WTC11 (cell line): ENCODE measurements at regions not wholly inside any gene's neighbourhood (a gene's known extent, or its start where the extent isn't known, plus 50 kb on each side); places are given as distances from the start of the nearest gene placed in this dataset.

Experiments used
- ATAC-seq: fragments of 200-7000 bp; cut with Tn5 transposase; 2 replicates; pipeline ENCODE4 v1.10.0; 2021; ENCODE audit warnings: mild to moderate bottlenecking, moderate library complexity
- CTCF ChIA-PET: fragments of 300-600 bp; sonication (Branson Sonifier 250); formaldehyde crosslinking; loops from one replicate; lab custom pipeline; 2021; ENCODE audit warnings: antibody characterized with exemption; lab: Charles Lee
- POLR2A ChIA-PET: fragments of 350-600 bp; sonication (Branson Sonifier 250); formaldehyde crosslinking; loops from one replicate; lab custom pipeline; 2021; ENCODE audit warnings: antibody characterized with exemption; lab: Charles Lee
- DNase-seq: peaks from one replicate; pipeline ENCODE4 v3.0.0; 2021; ENCODE audit warnings: low spot score
- H3K27ac Mint-ChIP-seq: 2 replicates; pipeline ENCODE4 v1.8.0; 2021; ENCODE audit warnings: mixed read lengths
- H3K27me3 Mint-ChIP-seq: 2 replicates; pipeline ENCODE4 v1.8.0; 2021; ENCODE audit warnings: low read depth, mild to moderate bottlenecking, moderate library complexity, mixed read lengths
- H3K36me3 Mint-ChIP-seq: 2 replicates; pipeline ENCODE4 v1.8.0; 2021; ENCODE audit warnings: mixed read lengths
- H3K4me1 Mint-ChIP-seq: 2 replicates; pipeline ENCODE4 v1.8.0; 2022; ENCODE audit warnings: mixed read lengths
- H3K4me3 Mint-ChIP-seq: 2 replicates; pipeline ENCODE4 v1.8.0; 2021; ENCODE audit warnings: mild to moderate bottlenecking, moderate library complexity, mixed read lengths
- H3K9me3 Mint-ChIP-seq: 2 replicates; pipeline ENCODE4 v1.8.0; 2021; ENCODE audit warnings: mixed read lengths
- ATF6 ChIP-seq: sonication (generic); formaldehyde crosslinking; IDR thresholded peaks from 2 replicates; pipeline ENCODE4 v1.8.1; 2023; ENCODE audit warnings: mild to moderate bottlenecking, missing genetic modification reagents
- E2F1 ChIP-seq: sonication (generic); formaldehyde crosslinking; IDR thresholded peaks from 2 replicates; pipeline ENCODE4 v1.8.0; 2022; ENCODE audit warnings: mild to moderate bottlenecking, missing genetic modification reagents
- E2F4 ChIP-seq: sonication (generic); formaldehyde crosslinking; IDR thresholded peaks from 2 replicates; pipeline ENCODE4 v1.8.1; 2022; ENCODE audit warnings: low read depth, mild to moderate bottlenecking, moderate library complexity, missing genetic modification reagents, borderline replicate concordance
- ELF4 ChIP-seq: sonication (generic); formaldehyde crosslinking; IDR thresholded peaks from 2 replicates; pipeline ENCODE4 v1.8.1; 2022; ENCODE audit warnings: low read depth, mild to moderate bottlenecking, moderate library complexity, missing genetic modification reagents
- ERG ChIP-seq: fragments of 250-450 bp; sonication (Bioruptor Pico); IDR thresholded peaks from 2 replicates; pipeline ENCODE4 v1.8.0; 2021; ENCODE audit warnings: mild to moderate bottlenecking
- ESRRA ChIP-seq: sonication (generic); formaldehyde crosslinking; IDR thresholded peaks from 2 replicates; pipeline ENCODE4 v1.8.1; 2022; ENCODE audit warnings: mild to moderate bottlenecking, missing genetic modification reagents, borderline replicate concordance
- GRHL2 ChIP-seq: fragments of 250-450 bp; sonication (Bioruptor Pico); IDR thresholded peaks from 2 replicates; pipeline ENCODE4 v1.8.0; 2022; ENCODE audit warnings: mild to moderate bottlenecking, moderate library complexity; ENCODE audit not compliant: insufficient replicate concordance, severe bottlenecking
- IRF2 ChIP-seq: sonication (generic); formaldehyde crosslinking; IDR thresholded peaks from 2 replicates; pipeline ENCODE4 v1.8.0; 2022; ENCODE audit warnings: low read depth, missing genetic modification reagents, borderline replicate concordance
- KAT7 ChIP-seq: sonication (generic); formaldehyde crosslinking; IDR thresholded peaks from 2 replicates; pipeline ENCODE4 v1.8.1; 2023; ENCODE audit warnings: missing genetic modification reagents, mild to moderate bottlenecking, borderline replicate concordance
- NFYB ChIP-seq: sonication (generic); formaldehyde crosslinking; conservative IDR thresholded peaks from 2 replicates; pipeline ENCODE4 v1.8.0; 2022; ENCODE audit warnings: low read depth, missing genetic modification reagents
- RELA ChIP-seq: sonication (generic); formaldehyde crosslinking; IDR thresholded peaks from 2 replicates; pipeline ENCODE4 v1.8.1; 2022; ENCODE audit warnings: missing genetic modification reagents, mild to moderate bottlenecking, borderline replicate concordance
- SMAD3 ChIP-seq: sonication (generic); formaldehyde crosslinking; IDR thresholded peaks from 2 replicates; pipeline ENCODE4 v1.8.0; 2022; ENCODE audit warnings: missing genetic modification reagents, mild to moderate bottlenecking, borderline replicate concordance
- ZMAT4 ChIP-seq: fragments of 250-450 bp; sonication (Bioruptor Pico); IDR thresholded peaks from 2 replicates; pipeline ENCODE4 v1.9.0; 2021; ENCODE audit warnings: mild to moderate bottlenecking
- ZNF671 ChIP-seq: fragments of 250-450 bp; sonication (Bioruptor Pico); IDR thresholded peaks from 2 replicates; pipeline ENCODE4 v1.8.0; 2021; ENCODE audit warnings: mild to moderate bottlenecking
- ZSCAN18 ChIP-seq: fragments of 250-450 bp; sonication (Bioruptor Pico); IDR thresholded peaks from 2 replicates; pipeline ENCODE4 v2.1.2; 2022; ENCODE audit warnings: mild to moderate bottlenecking, moderate library complexity
- TF ChIP-seq, protein P1 (sequence below): fragments of 250-450 bp; sonication (Bioruptor Pico); conservative IDR thresholded peaks from 2 replicates; pipeline ENCODE4 v1.9.0; 2021; ENCODE audit warnings: mild to moderate bottlenecking
- TF ChIP-seq, protein P2 (sequence below): sonication (generic); formaldehyde crosslinking; IDR thresholded peaks from 2 replicates; pipeline ENCODE4 v1.8.0; 2022; ENCODE audit warnings: missing genetic modification reagents
- TF ChIP-seq, protein P3 (sequence below): sonication (generic); formaldehyde crosslinking; IDR thresholded peaks from 2 replicates; pipeline ENCODE4 v1.8.0; 2022; ENCODE audit warnings: mild to moderate bottlenecking, missing genetic modification reagents

DNA sequence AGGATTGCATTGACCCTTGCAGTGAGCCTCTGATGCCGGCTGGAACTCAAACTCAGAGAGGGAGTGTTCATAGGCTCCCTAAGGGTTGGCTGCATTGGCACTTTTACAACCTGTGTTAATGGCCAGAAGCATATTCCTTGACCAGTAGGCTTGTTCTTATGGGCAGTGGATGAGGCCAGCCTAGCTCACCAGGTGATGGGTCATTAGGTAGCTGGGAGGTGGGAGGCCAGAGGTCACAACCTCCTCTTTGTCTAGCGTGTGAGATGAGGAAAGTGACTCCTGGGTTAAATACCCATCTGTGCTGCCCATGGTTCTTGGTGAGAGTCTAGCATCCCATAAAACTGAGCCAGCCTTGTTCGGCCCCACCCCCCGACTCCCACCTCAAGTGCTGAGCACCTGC lies 275.7 kb upstream of the CTNNB1 start:
- Mint-ChIP-seq H3K36me3 (peaks cover 4% of the 10 kb centered on the region), H3K9me3 (peaks cover 9% of the 10 kb centered on the region), H3K4me1 (peaks cover 64% of the 10 kb centered on the region), H3K4me3 (no peak overlapping the region), H3K27ac (no peak overlapping the region), H3K27me3 (no peaks in the 10 kb centered on the region)
- ChIA-PET CTCF (no interaction called here), POLR2A (no interaction called here)
- TF ChIP-seq IRF2 (CRISPR knock-in tag) (no peak), ZMAT4 (CRISPR knock-in tag) (no peak), ELF4 (CRISPR knock-in tag) (no peak), ERG (CRISPR knock-in tag) (no peak), ATF6 (CRISPR knock-in tag) (no peak), KAT7 (CRISPR knock-in tag) (no peak), ZNF671 (CRISPR knock-in tag) (no peak), E2F1 (CRISPR knock-in tag) (no peak), E2F4 (no peak), SMAD3 (CRISPR knock-in tag) (no peak), NFYB (CRISPR knock-in tag) (no peak), RELA (CRISPR knock-in tag) (no peak), ZSCAN18 (CRISPR knock-in tag) (no peak), ESRRA (CRISPR knock-in tag) (no peak), GRHL2 (CRISPR knock-in tag) (no peak)
- TF ChIP-seq, protein P1, sequence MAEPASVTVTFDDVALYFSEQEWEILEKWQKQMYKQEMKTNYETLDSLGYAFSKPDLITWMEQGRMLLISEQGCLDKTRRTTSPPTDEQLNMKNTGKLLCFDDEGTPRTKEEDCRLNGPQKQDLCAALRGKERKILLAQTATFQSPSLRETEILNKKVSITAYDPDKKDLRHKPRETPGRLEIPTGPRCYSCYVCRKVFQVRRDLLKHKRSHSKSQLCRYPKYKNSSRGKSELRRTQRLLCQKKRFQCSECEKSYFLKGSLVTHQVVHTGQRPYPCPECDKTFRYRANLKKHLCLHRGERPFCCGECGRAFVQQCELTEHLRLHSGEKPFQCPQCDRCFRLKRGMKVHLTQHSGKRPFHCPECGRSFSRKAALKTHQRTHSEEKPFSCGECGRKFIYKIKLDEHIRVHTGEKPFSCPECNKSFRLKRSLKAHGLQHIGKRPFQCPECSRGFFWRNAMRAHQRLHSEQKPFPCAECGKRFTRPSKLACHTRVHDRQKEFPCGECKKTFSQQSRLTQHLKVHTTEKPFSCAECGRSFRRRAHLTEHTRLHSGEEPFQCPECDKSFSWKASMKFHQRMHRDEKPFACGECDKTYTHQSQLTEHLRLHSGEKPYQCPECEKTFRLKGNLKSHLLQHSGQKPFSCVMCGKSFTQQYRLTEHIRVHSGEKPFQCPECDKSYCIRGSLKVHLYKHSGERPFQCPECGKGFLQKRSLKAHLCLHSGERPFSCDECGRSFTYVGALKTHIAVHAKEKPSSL (CRISPR knock-in tag) = no peak
- TF ChIP-seq, protein P2, sequence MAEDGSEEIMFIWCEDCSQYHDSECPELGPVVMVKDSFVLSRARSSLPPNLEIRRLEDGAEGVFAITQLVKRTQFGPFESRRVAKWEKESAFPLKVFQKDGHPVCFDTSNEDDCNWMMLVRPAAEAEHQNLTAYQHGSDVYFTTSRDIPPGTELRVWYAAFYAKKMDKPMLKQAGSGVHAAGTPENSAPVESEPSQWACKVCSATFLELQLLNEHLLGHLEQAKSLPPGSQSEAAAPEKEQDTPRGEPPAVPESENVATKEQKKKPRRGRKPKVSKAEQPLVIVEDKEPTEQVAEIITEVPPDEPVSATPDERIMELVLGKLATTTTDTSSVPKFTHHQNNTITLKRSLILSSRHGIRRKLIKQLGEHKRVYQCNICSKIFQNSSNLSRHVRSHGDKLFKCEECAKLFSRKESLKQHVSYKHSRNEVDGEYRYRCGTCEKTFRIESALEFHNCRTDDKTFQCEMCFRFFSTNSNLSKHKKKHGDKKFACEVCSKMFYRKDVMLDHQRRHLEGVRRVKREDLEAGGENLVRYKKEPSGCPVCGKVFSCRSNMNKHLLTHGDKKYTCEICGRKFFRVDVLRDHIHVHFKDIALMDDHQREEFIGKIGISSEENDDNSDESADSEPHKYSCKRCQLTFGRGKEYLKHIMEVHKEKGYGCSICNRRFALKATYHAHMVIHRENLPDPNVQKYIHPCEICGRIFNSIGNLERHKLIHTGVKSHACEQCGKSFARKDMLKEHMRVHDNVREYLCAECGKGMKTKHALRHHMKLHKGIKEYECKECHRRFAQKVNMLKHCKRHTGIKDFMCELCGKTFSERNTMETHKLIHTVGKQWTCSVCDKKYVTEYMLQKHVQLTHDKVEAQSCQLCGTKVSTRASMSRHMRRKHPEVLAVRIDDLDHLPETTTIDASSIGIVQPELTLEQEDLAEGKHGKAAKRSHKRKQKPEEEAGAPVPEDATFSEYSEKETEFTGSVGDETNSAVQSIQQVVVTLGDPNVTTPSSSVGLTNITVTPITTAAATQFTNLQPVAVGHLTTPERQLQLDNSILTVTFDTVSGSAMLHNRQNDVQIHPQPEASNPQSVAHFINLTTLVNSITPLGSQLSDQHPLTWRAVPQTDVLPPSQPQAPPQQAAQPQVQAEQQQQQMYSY (CRISPR knock-in tag) = no peak
- TF ChIP-seq, protein P3, sequence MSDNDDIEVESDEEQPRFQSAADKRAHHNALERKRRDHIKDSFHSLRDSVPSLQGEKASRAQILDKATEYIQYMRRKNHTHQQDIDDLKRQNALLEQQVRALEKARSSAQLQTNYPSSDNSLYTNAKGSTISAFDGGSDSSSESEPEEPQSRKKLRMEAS (CRISPR knock-in tag) = no peak
- DNase-seq = no peak
- no peak for ATAC-seq
